Activated T-cell treated with anti-CD3 and anti-CD28 coated beads, Interleukin-2, amount 50 U/mL, for 72 hours (primary cell): ENCODE measurements at regions not wholly inside any gene's neighbourhood (a gene's known extent, or its start where the extent isn't known, plus 50 kb on each side); places are given as distances from the start of the nearest gene placed in this dataset.

ENCODE experiments used
- ATAC-seq, 2 donors: fragments of 150-1000 bp; cut with Tn5 transposase; replicated peaks in 1 of 2; 2 replicates each; pipeline ENCODE4 v1.10.0; 2021; ENCODE audit warnings: moderate library complexity in 2 of 2, mild to moderate bottlenecking in 1 of 2
- DNase-seq, 2 donors: peaks; one replicate each; pipeline ENCODE4 v3.0.0; 2021 to 2022; ENCODE audit warnings: mixed read lengths in 1 of 2
- H3K27ac Mint-ChIP-seq: one replicate; pipeline ENCODE4 v1.8.0; 2022; ENCODE audit warnings: mild to moderate bottlenecking, moderate library complexity, mixed read lengths
- H3K27me3 Mint-ChIP-seq: one replicate; pipeline ENCODE4 v1.8.0; 2022; ENCODE audit warnings: low read depth, mixed read lengths
- H3K36me3 Mint-ChIP-seq, 2 donors: one replicate each; pipeline ENCODE4 v1.8.0; 2022; ENCODE audit warnings: mixed read lengths in 2 of 2, mild to moderate bottlenecking in 1 of 2; ENCODE audit not compliant: insufficient read depth in 2 of 2
- H3K4me1 Mint-ChIP-seq: one replicate; pipeline ENCODE4 v1.8.0; 2022; ENCODE audit warnings: low read depth, mixed read lengths
- H3K4me3 Mint-ChIP-seq, 2 donors: one replicate each; pipeline ENCODE4 v1.8.0; 2022; ENCODE audit warnings: mild to moderate bottlenecking in 2 of 2, mixed read lengths in 2 of 2, moderate library complexity in 2 of 2
- H3K9me3 Mint-ChIP-seq, 2 donors: one replicate each; pipeline ENCODE4 v1.8.0; 2022; ENCODE audit warnings: mixed read lengths in 2 of 2

GRCh38 chr9:13644675-13645074 is 365.2 kb upstream of the MPDZ start:
- DNase-seq (no peak), ATAC-seq (no peak)
- Mint-ChIP-seq H3K4me1 (no peaks in the 10 kb centered on the region), H3K4me3 (no peak overlapping the region), H3K27ac (no peak overlapping the region), H3K9me3 (peaks cover 1 to 3% of the 10 kb centered on the region in 2 donors), H3K27me3 (no peaks in the 10 kb centered on the region), H3K36me3 (no peaks in the 10 kb centered on the region)

- Mint-ChIP-seq H3K27ac (no peak overlapping the region), H3K9me3 (peaks cover 4 to 8% of the 10 kb centered on the region in 2 donors), H3K27me3 (no peaks in the 10 kb centered on the region), H3K4me3 (no peak overlapping the region), H3K36me3 (peaks cover 0 to 3% of the 10 kb centered on the region in 2 donors), H3K4me1 (no peaks in the 10 kb centered on the region)
- DNase-seq (no peak), ATAC-seq (no peak)
These were observed 363.2 kb upstream of the MPDZ start for GRCh38 chr9:13642646-13643045.

GRCh38 chr9:13629067-13629466 is 349.6 kb upstream of the MPDZ start:
- DNase-seq (no peak), ATAC-seq (no peak)
- Mint-ChIP-seq H3K4me1 (no peaks in the 10 kb centered on the region), H3K27ac (no peak overlapping the region), H3K4me3 (no peak overlapping the region), H3K9me3 (peaks cover 25 to 26% of the 10 kb centered on the region in 2 donors), H3K36me3 (peaks cover 0 to 3% of the 10 kb centered on the region in 2 donors), H3K27me3 (no peaks in the 10 kb centered on the region)

GRCh38 chr9:13628526-13628925 is 349.0 kb upstream of the MPDZ start:
- Mint-ChIP-seq H3K9me3 (peaks cover 22 to 23% of the 10 kb centered on the region in 2 donors), H3K4me3 (no peak overlapping the region), H3K27me3 (no peaks in the 10 kb centered on the region), H3K36me3 (peaks cover 0 to under 1% of the 10 kb centered on the region in 2 donors), H3K27ac (no peak overlapping the region), H3K4me1 (no peaks in the 10 kb centered on the region)
- DNase-seq (no peak), ATAC-seq (no peak)

- no peak for ATAC-seq
These were observed 348.0 kb upstream of the MPDZ start for GRCh38 chr9:13627502-13627901.

GRCh38 chr9:13627071-13627470 is 347.6 kb upstream of the MPDZ start:
- DNase-seq (no peak), ATAC-seq (no peak)
- Mint-ChIP-seq H3K27me3 (no peaks in the 10 kb centered on the region), H3K4me3 (no peak overlapping the region), H3K27ac (no peak overlapping the region), H3K4me1 (no peaks in the 10 kb centered on the region), H3K9me3 (peaks cover 19 to 23% of the 10 kb centered on the region in 2 donors), H3K36me3 (no peaks in the 10 kb centered on the region)

More at GRCh38 chr9:13627502-13627901, 348.0 kb upstream of the MPDZ start:
- H3K9me3 Mint-ChIP-seq: peaks cover 19 to 23% of the 10 kb centered on the region in 2 donors
- H3K36me3 Mint-ChIP-seq: no peaks in the 10 kb centered on the region
- no peaks in the 10 kb centered on the region for H3K27me3 Mint-ChIP-seq
- no peak for DNase-seq
- H3K27ac Mint-ChIP-seq: no peak overlapping the region
- H3K4me1 Mint-ChIP-seq: no peaks in the 10 kb centered on the region
- no peak overlapping the region for H3K4me3 Mint-ChIP-seq

GRCh38 chr9:13626601-13627000 is 347.1 kb upstream of the MPDZ start:
- Mint-ChIP-seq H3K27me3 (no peaks in the 10 kb centered on the region), H3K36me3 (no peaks in the 10 kb centered on the region), H3K9me3 (peaks cover 15 to 23% of the 10 kb centered on the region in 2 donors), H3K27ac (no peak overlapping the region), H3K4me3 (no peak overlapping the region), H3K4me1 (no peaks in the 10 kb centered on the region)
- DNase-seq (no peak), ATAC-seq (no peak)

GRCh38 chr9:13621872-13622564 is 342.5 kb upstream of the MPDZ start:
- ATAC-seq (no peak), DNase-seq (no peak)
- Mint-ChIP-seq H3K27me3 (no peaks in the 10 kb centered on the region), H3K4me1 (no peaks in the 10 kb centered on the region), H3K27ac (no peak overlapping the region), H3K9me3 (peaks cover 4 to 7% of the 10 kb centered on the region in 2 donors), H3K4me3 (no peak overlapping the region), H3K36me3 (no peaks in the 10 kb centered on the region)

- DNase-seq (no peak), ATAC-seq (no peak)
- Mint-ChIP-seq H3K36me3 (no peaks in the 10 kb centered on the region), H3K27ac (no peak overlapping the region), H3K9me3 (peaks cover 2 to 11% of the 10 kb centered on the region in 2 donors), H3K4me1 (no peaks in the 10 kb centered on the region), H3K27me3 (no peaks in the 10 kb centered on the region), H3K4me3 (no peak overlapping the region)
These were observed 337.1 kb upstream of the MPDZ start for GRCh38 chr9:13616491-13617035.

- no peak overlapping the region for H3K4me3 Mint-ChIP-seq
- DNase-seq (no peak), ATAC-seq (no peak)
- no peaks in the 10 kb centered on the region for H3K27me3 Mint-ChIP-seq
- no peak overlapping the region for H3K27ac Mint-ChIP-seq
- peaks cover 2 to 11% of the 10 kb centered on the region in 2 donors for H3K9me3 Mint-ChIP-seq
- H3K4me1 Mint-ChIP-seq: no peaks in the 10 kb centered on the region
- no peaks in the 10 kb centered on the region for H3K36me3 Mint-ChIP-seq
These were observed 336.4 kb upstream of the MPDZ start for GRCh38 chr9:13615660-13616490.

- H3K36me3 Mint-ChIP-seq: no peaks in the 10 kb centered on the region
- DNase-seq (no peak), ATAC-seq (no peak)
- H3K4me1 Mint-ChIP-seq: no peaks in the 10 kb centered on the region
- H3K9me3 Mint-ChIP-seq: peaks cover 0 to 6% of the 10 kb centered on the region in 2 donors
- H3K27me3 Mint-ChIP-seq: no peaks in the 10 kb centered on the region
- no peak overlapping the region for H3K27ac Mint-ChIP-seq
- H3K4me3 Mint-ChIP-seq: no peak overlapping the region
These were observed 334.6 kb upstream of the MPDZ start for GRCh38 chr9:13614060-13614459.

- no peaks in the 10 kb centered on the region for H3K36me3 Mint-ChIP-seq
- ATAC-seq: no peak
- H3K4me3 Mint-ChIP-seq: no peak overlapping the region
- no peak overlapping the region for H3K27ac Mint-ChIP-seq
- H3K27me3 Mint-ChIP-seq: no peaks in the 10 kb centered on the region
- H3K9me3 Mint-ChIP-seq: peaks cover 0 to 6% of the 10 kb centered on the region in 2 donors
- DNase-seq: no peak
- H3K4me1 Mint-ChIP-seq: no peaks in the 10 kb centered on the region
These were observed 333.8 kb upstream of the MPDZ start for GRCh38 chr9:13613296-13613695.

GRCh38 chr9:13608451-13608850 is 329.0 kb upstream of the MPDZ start:
- no peak overlapping the region for H3K4me3 Mint-ChIP-seq
- no peaks in the 10 kb centered on the region for H3K36me3 Mint-ChIP-seq
- no peaks in the 10 kb centered on the region for H3K27me3 Mint-ChIP-seq
- no peak for DNase-seq
- H3K9me3 Mint-ChIP-seq: peaks cover 0 to 2% of the 10 kb centered on the region in 2 donors
- ATAC-seq: no peak
- H3K4me1 Mint-ChIP-seq: no peaks in the 10 kb centered on the region
- H3K27ac Mint-ChIP-seq: no peak overlapping the region
